WI38 (cell line): ENCODE measurements at regions not wholly inside any gene's neighbourhood (a gene's known extent, or its start where the extent isn't known, plus 50 kb on each side); places are given as distances from the start of the nearest gene placed in this dataset.

Experiments used
- H3K4me3 ChIP-seq: 2 replicates; pipeline ENCODE4 v1.5.1; 2011; ENCODE audit warnings: low read depth, mild to moderate bottlenecking, control low read depth, low read length
- CTCF ChIP-seq: IDR thresholded peaks from 2 replicates; pipeline ENCODE4 v1.5.1; 2012; ENCODE audit warnings: low read depth, mild to moderate bottlenecking, control low read depth, low read length

GRCh38 chr12:111227476-111228420 is 141.1 kb downstream of the PHETA1 start:
- no peak for TF ChIP-seq CTCF

GRCh38 chr12:111226680-111227079 is 142.2 kb downstream of the PHETA1 start:
- H3K4me3 ChIP-seq: no peak overlapping the region
- TF ChIP-seq CTCF: no peak

More at GRCh38 chr12:111227476-111228420, 141.1 kb downstream of the PHETA1 start:
- H3K4me3 ChIP-seq: no peak overlapping the region

- no peak overlapping the region for H3K4me3 ChIP-seq
- TF ChIP-seq CTCF: no peak
Observed at GRCh38 chr12:111225307-111225706, 143.6 kb downstream of the PHETA1 start.

- H3K4me3 ChIP-seq: no peak overlapping the region
- no peak for TF ChIP-seq CTCF
Observed at GRCh38 chr12:111224186-111225066, 144.5 kb downstream of the PHETA1 start.

- no peak overlapping the region for H3K4me3 ChIP-seq
- TF ChIP-seq CTCF: no peak
Observed at GRCh38 chr12:111222523-111222922, 146.4 kb downstream of the PHETA1 start.

GRCh38 chr12:111222027-111222414 is 146.9 kb downstream of the PHETA1 start:
- TF ChIP-seq CTCF: no peak
- H3K4me3 ChIP-seq: no peak overlapping the region
